Astrocyte (in vitro differentiated cells and primary cell): ENCODE measurements at regions not wholly inside any gene's neighbourhood (a gene's known extent, or its start where the extent isn't known, plus 50 kb on each side); places are given as distances from the start of the nearest gene placed in this dataset.

Experiments
- CTCF ChIP-seq: IDR thresholded peaks from 2 replicates; pipeline ENCODE4 v1.5.1; 2011; ENCODE audit warnings: low read depth, mild to moderate bottlenecking, inconsistent platforms, low read length, moderate library complexity; ENCODE audit not compliant: insufficient read depth
- EZH2 ChIP-seq: IDR thresholded peaks from 2 replicates; pipeline ENCODE4 v1.6.1; 2012; ENCODE audit warnings: mild to moderate bottlenecking, low read length, inconsistent platforms; ENCODE audit not compliant: insufficient read depth

DNA sequence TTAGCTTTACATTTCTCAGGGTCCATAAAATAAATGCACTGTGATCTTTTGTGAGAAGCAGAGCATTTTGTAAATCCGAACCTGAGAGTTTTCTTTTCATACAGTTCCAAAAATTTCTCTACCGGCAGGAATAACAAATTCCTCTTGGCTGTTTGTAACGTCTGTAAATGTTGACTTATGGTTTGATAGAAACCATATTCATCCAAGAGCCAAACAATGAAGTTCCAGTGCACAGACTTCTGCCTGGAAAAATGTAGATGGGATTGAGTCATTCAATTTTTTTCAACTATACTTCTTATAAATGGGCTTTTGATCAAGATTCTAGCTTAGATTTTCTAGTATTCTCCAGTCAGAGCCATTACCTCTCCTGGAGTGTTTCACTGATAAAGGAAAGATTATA, 530.6 kb downstream of the TFEC start:
- TF ChIP-seq CTCF (no peak), EZH2 (no peak)
